Breast epithelium (tissue), 4 donors: ENCODE measurements at regions not wholly inside any gene's neighbourhood (a gene's known extent, or its start where the extent isn't known, plus 50 kb on each side); places are given as distances from the start of the nearest gene placed in this dataset.

Experiments
- DNase-seq, 2 donors: peaks; one replicate each; pipeline ENCODE4 v3.0.0-alpha.2; 2019; ENCODE audit warnings: low spot score in 2 of 2
- H3K27ac ChIP-seq, 2 donors: fragments of 200-600 bp; sonication (generic) in 1 of 2; one replicate each; pipeline ENCODE4 v1.5.1; 2016 to 2019; ENCODE audit warnings: mild to moderate bottlenecking in 1 of 2
- H3K27me3 ChIP-seq, 2 donors: fragments of 200-600 bp; sonication (generic) in 1 of 2; one replicate each; pipeline versions ENCODE4 v1.5.1 to v1.6.0; 2017 to 2019; ENCODE audit warnings: control low read depth in 1 of 2, mild to moderate bottlenecking in 1 of 2
- H3K36me3 ChIP-seq: fragments of 200-600 bp; one replicate; pipeline ENCODE4 v1.5.1; 2019
- H3K4me1 ChIP-seq, 2 donors: fragments of 200-600 bp; sonication (generic); one replicate each; pipeline ENCODE4 v1.5.1; 2016 to 2019; ENCODE audit warnings: control low read depth in 1 of 2
- H3K4me3 ChIP-seq, 3 donors: fragments of 200-600 bp; sonication (generic); 1 replicate in 2 of 3; 2 replicates in 1 of 3; pipeline ENCODE4 v1.5.1; 2016 to 2019; ENCODE audit warnings: mild to moderate bottlenecking in 3 of 3, moderate library complexity in 2 of 3
- H3K9me3 ChIP-seq, 2 donors: fragments of 200-600 bp; sonication (generic) in 1 of 2; one replicate each; pipeline ENCODE4 v1.5.1; 2016 to 2019; ENCODE audit warnings: control low read depth in 1 of 2
- POLR2A ChIP-seq: fragments of 450-650 bp; IDR thresholded peaks from one replicate; pipeline ENCODE4 v1.6.1; 2016; ENCODE audit warnings: antibody characterized with exemption, mild to moderate bottlenecking, moderate library complexity
- POLR2AphosphoS5 ChIP-seq, 3 donors: sonication (generic); formaldehyde crosslinking; IDR thresholded peaks; one replicate each; pipeline ENCODE4 v1.6.1; 2017; ENCODE audit warnings: antibody characterized with exemption in 3 of 3
- intact Hi-C: fragments of 100-400 bp; cut with DNase I; formaldehyde crosslinking; loops from one replicate; pipeline ENCODE4 v1.15.1; 2023; ENCODE audit warnings: low total_unique reads
- TF ChIP-seq, protein P1 (sequence below), 3 donors: fragments of 450-650 bp; IDR thresholded peaks; one replicate each; pipeline ENCODE4 v1.5.1; 2016 to 2017; ENCODE audit warnings: antibody characterized with exemption in 3 of 3, mild to moderate bottlenecking in 3 of 3, moderate library complexity in 3 of 3

DNA sequence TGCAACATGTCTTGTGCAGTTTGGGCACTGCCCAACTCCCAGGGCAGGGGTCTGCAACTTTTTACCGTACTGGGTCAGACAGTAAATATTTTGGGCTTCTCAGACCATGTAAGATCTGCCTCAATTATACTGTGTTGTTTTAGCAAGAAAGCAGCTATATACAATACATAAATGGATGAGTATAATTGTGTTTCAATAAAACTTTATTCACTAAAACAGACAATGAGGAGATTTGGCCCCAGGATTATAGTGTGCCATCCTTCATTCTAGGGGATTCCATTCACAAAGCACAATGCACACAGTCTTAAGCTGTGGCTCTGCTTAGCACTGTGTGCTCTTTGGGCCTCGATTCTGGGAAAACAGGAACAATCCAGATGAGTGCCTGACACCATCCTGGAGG is 354.4 kb upstream of the PROK2 start:
- Histone ChIP-seq H3K27me3 (no peaks in the 10 kb centered on the region), H3K9me3 (no peaks in the 10 kb centered on the region), H3K27ac (no peak overlapping the region), H3K36me3 (no peaks in the 10 kb centered on the region), H3K4me1 (no peaks in the 10 kb centered on the region), H3K4me3 (no peak overlapping the region)
- no peak for DNase-seq
- intact Hi-C loops = no loop called here
- TF ChIP-seq POLR2AphosphoS5 (IDR thresholded peaks at IDR 0.05) (no peak), POLR2A (no peak)
- TF ChIP-seq, protein P1, sequence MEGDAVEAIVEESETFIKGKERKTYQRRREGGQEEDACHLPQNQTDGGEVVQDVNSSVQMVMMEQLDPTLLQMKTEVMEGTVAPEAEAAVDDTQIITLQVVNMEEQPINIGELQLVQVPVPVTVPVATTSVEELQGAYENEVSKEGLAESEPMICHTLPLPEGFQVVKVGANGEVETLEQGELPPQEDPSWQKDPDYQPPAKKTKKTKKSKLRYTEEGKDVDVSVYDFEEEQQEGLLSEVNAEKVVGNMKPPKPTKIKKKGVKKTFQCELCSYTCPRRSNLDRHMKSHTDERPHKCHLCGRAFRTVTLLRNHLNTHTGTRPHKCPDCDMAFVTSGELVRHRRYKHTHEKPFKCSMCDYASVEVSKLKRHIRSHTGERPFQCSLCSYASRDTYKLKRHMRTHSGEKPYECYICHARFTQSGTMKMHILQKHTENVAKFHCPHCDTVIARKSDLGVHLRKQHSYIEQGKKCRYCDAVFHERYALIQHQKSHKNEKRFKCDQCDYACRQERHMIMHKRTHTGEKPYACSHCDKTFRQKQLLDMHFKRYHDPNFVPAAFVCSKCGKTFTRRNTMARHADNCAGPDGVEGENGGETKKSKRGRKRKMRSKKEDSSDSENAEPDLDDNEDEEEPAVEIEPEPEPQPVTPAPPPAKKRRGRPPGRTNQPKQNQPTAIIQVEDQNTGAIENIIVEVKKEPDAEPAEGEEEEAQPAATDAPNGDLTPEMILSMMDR (IDR thresholded peaks at IDR 0.05) = no peak

DNA sequence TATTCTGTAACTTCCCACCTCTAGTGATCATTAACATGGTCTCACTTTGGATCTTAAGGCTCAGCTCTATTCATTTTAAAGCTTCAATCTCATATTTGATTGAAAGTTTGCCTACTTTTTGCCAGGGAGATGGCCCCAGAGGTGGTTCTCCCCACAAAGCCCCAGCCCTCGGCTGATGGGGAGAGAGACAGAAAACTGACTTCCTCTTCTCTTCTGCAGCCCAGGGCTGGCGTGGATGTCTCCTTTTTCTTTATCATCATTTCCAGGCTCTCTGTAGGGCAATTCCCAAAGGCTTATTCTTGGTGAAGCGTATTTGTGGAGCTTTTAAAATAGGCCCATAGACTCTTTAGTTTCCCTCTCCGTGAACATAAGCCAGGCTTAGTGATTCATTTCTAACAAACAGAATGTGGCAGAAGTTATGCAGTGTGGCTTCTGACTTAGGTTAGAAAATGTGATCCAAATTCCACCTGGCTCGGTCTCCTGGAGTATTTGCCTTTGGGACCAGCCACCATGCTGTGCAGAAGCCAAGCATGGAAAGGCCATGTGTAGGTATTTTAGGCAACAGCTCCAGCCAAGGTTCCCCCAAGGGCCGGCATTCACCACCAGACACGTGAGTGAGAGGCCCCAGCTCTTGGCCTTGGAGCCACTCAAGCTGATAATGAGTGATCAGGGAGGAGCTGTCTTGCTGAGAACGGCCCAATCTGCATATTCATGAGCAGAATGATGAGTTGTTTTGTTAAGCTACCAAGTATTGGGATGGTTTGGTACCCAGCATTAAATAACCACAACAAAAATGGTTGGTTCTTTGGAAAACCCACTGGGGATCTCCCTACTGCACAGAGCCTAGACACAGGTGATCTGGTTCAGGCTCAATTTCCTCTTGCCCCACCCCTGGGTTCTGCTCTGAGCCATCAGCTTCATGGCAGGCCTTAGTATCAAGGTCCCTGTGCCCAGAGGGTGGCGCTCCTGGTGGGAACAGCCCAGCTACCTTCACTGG is 353.2 kb upstream of the PROK2 start:
- intact Hi-C loops = no loop called here
- Histone ChIP-seq H3K27ac (no peak overlapping the region), H3K9me3 (no peaks in the 10 kb centered on the region), H3K36me3 (no peaks in the 10 kb centered on the region), H3K4me3 (no peak overlapping the region), H3K4me1 (no peaks in the 10 kb centered on the region), H3K27me3 (no peaks in the 10 kb centered on the region)
- TF ChIP-seq POLR2A (no peak), POLR2AphosphoS5 (IDR thresholded peaks at IDR 0.05) (no peak)
- TF ChIP-seq, protein P1 (IDR thresholded peaks at IDR 0.05) = no peak
- no peak for DNase-seq

DNA sequence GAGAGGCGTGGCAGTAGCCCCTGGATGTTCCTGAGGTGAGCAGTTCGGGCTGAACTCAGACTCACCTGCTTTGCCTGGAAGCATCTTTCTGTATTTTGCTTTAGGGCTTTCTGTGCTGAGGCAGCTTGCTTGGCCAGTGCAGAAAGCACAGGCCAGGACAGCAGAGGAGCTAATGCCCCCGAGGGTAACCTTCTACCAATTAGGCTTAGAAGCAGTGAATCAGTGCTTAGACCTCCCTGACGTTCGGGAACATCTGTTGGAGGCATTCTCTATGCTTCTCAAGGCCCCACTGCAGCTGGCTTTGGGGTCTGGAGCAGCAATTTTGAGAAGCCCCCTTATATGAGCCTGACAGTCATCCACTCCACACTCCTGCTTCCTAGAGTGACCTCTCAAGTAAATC is 350.7 kb upstream of the PROK2 start:
- H3K9me3 ChIP-seq = no peaks in the 10 kb centered on the region
- no peak for DNase-seq
- no peak for TF ChIP-seq POLR2A
- TF ChIP-seq, protein P1 (IDR thresholded peaks at IDR 0.05) = no peak
- no peak for TF ChIP-seq POLR2AphosphoS5 (IDR thresholded peaks at IDR 0.05)
- no peaks in the 10 kb centered on the region for H3K4me1 ChIP-seq
- no peaks in the 10 kb centered on the region for H3K27me3 ChIP-seq
- no peak overlapping the region for H3K4me3 ChIP-seq
- no peaks in the 10 kb centered on the region for H3K36me3 ChIP-seq
- intact Hi-C loops = no loop called here
- H3K27ac ChIP-seq = no peak overlapping the region

DNA sequence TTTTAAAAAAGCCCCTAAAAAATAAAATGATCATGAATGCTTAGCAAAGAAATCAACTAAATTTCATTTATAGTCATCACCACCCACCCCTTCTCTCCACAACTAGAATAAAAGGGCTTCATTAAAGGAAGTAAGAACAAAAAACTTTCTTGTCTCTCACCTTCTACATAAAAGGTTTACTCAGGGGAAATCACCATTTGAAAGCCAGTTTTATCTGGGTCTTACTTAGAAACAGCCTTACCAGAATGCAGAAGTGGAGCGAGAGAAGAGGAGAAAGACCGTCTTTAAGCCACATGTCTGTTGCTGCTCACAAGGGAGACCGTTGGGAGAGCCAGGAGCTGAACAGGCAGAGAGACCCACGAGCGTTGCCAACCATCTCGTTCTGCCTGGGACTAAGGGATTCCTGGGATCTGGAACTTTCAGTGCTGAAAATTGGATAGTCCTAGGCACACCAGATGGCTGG is 350.1 kb upstream of the PROK2 start:
- H3K9me3 ChIP-seq = no peaks in the 10 kb centered on the region
- H3K4me1 ChIP-seq = no peaks in the 10 kb centered on the region
- TF ChIP-seq, protein P1 (IDR thresholded peaks at IDR 0.05) = no peak
- no peak for TF ChIP-seq POLR2AphosphoS5 (IDR thresholded peaks at IDR 0.05)
- TF ChIP-seq POLR2A = no peak
- intact Hi-C loops = no loop called here
- H3K36me3 ChIP-seq = no peaks in the 10 kb centered on the region
- H3K27ac ChIP-seq = no peak overlapping the region
- no peak for DNase-seq
- no peaks in the 10 kb centered on the region for H3K27me3 ChIP-seq
- no peak overlapping the region for H3K4me3 ChIP-seq

DNA sequence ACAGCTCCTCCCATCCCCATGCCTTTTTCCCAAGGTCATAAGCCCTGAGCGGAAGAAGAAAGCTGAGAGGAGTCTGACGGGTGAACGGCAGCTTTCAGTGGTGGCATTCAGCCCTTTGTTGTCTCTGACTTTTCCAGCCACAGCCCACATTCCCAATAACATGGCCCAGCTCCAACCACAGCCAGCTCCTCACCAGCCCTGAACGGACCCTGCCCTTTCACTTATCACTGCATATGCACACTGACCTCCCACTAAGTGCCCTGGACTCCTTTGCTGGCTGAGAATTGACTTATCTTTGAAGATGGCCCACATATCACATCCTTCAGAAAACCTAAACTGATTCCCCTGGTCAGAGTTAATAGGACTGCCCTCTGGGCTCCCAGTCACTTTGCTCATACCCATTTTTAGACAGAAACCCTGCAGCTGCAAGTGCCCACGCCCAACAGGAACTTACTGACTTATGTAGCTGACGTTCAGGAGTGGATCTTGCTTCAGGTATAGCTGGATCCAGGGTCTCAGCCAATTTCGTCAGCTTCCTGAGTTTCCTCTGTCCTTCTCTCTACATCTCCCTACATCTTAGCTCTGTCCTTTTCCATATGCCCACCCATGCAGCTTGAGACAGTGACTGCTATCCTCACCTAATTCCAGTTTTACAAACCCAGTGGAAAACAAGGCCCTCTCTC is 348.5 kb upstream of the PROK2 start:
- Histone ChIP-seq H3K9me3 (no peaks in the 10 kb centered on the region), H3K36me3 (no peaks in the 10 kb centered on the region), H3K27ac (no peak overlapping the region), H3K4me1 (no peaks in the 10 kb centered on the region), H3K27me3 (no peaks in the 10 kb centered on the region), H3K4me3 (no peak overlapping the region)
- TF ChIP-seq POLR2AphosphoS5 (IDR thresholded peaks at IDR 0.05) = no peak
- TF ChIP-seq POLR2A = no peak
- TF ChIP-seq, protein P1 (IDR thresholded peaks at IDR 0.05) = no peak
- intact Hi-C loops = no loop called here
- DNase-seq = no peak
